Glutamatergic neuron (in vitro differentiated cells): ENCODE measurements at regions not wholly inside any gene's neighbourhood (a gene's known extent, or its start where the extent isn't known, plus 50 kb on each side); places are given as distances from the start of the nearest gene placed in this dataset.

ENCODE experiments used
- DNase-seq: peaks from one replicate; pipeline ENCODE4 v3.0.0; 2022
- H3K27ac Mint-ChIP-seq: one replicate; pipeline ENCODE4 v1.8.0; 2020; ENCODE audit warnings: mild to moderate bottlenecking, mixed read lengths, inconsistent platforms; ENCODE audit not compliant: unreplicated experiment
- H3K27me3 Mint-ChIP-seq: one replicate; pipeline ENCODE4 v1.8.0; 2020; ENCODE audit warnings: mild to moderate bottlenecking, moderate library complexity, mixed read lengths, inconsistent platforms; ENCODE audit not compliant: unreplicated experiment
- H3K36me3 Mint-ChIP-seq: one replicate; pipeline ENCODE4 v1.8.0; 2020; ENCODE audit warnings: mild to moderate bottlenecking, mixed read lengths, inconsistent platforms; ENCODE audit not compliant: unreplicated experiment
- H3K4me1 Mint-ChIP-seq: one replicate; pipeline ENCODE4 v1.8.0; 2020; ENCODE audit warnings: mild to moderate bottlenecking, low read depth, mixed read lengths, inconsistent platforms; ENCODE audit not compliant: unreplicated experiment
- H3K4me3 Mint-ChIP-seq: one replicate; pipeline ENCODE4 v1.8.0; 2020; ENCODE audit warnings: mild to moderate bottlenecking, mixed read lengths, inconsistent platforms; ENCODE audit not compliant: unreplicated experiment
- H3K9me3 Mint-ChIP-seq: one replicate; pipeline ENCODE4 v1.8.0; 2020; ENCODE audit warnings: mild to moderate bottlenecking, moderate library complexity, mixed read lengths, inconsistent platforms; ENCODE audit not compliant: unreplicated experiment
- CTCF ChIP-seq: fragments of 200-600 bp; sonication (generic); IDR thresholded peaks from one replicate; pipeline ENCODE4 v1.5.0; 2021; ENCODE audit not compliant: partially characterized antibody, unreplicated experiment

DNA sequence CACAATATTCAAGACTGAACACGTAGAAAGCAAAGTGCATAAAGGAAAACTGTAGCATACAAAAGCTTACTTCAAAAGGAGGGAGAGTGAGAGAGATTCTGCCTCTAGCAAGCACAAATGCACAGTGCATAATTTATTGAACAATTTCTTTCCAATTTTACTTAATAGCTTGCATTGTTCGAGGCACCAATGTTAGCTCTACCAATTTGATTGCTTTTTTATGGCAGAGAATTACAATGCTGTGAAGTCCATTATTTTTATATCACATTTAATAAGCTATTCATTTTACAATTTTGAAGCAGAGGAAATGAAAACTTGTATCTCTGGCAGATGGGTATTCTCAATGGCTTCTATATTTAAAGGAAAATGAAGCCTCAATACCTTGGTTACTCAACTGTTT lies 331.7 kb downstream of the GPM6A start:
- H3K36me3 Mint-ChIP-seq: no peaks in the 10 kb centered on the region
- no peaks in the 10 kb centered on the region for H3K9me3 Mint-ChIP-seq
- peaks cover 2% of the 10 kb centered on the region for H3K27me3 Mint-ChIP-seq

GRCh38 chr4:175499735-175500352 lies 312.2 kb downstream of the GPM6A start:
- TF ChIP-seq CTCF: no peak
- H3K9me3 Mint-ChIP-seq: no peaks in the 10 kb centered on the region
- no peak for DNase-seq

More for the DNA sequence above, 331.7 kb downstream of the GPM6A start:
- H3K4me3 Mint-ChIP-seq: no peak overlapping the region
- no peaks in the 10 kb centered on the region for H3K4me1 Mint-ChIP-seq
- no peak for TF ChIP-seq CTCF
- no peak overlapping the region for H3K27ac Mint-ChIP-seq
- no peak for DNase-seq

DNA sequence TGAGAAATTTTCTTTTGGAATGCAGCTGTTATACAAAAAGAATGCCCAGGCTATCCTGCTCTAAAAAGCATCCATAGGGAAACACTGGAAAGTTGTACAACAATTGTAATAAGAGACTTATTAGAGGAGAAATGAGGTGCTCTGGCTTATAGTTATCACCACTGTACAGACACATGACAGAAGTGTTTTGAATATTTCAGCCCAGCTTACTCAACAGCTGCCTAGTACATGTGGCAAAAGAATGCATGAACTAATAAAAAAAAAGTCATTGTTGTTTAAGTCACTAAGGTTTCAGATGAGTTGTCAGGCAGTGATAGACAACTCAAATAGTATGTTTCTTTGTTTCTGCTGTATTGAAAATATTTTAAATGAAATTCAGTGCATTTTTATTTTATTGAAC lies 307.7 kb downstream of the GPM6A start:
- no peak for TF ChIP-seq CTCF
- Mint-ChIP-seq H3K9me3 (no peaks in the 10 kb centered on the region), H3K4me1 (peaks cover 2% of the 10 kb centered on the region), H3K4me3 (no peak overlapping the region), H3K27me3 (peaks cover 1% of the 10 kb centered on the region), H3K27ac (no peak overlapping the region), H3K36me3 (peaks cover 5% of the 10 kb centered on the region)
- DNase-seq: no peak

More at GRCh38 chr4:175499735-175500352, 312.2 kb downstream of the GPM6A start:
- Mint-ChIP-seq H3K36me3 (peaks cover 5% of the 10 kb centered on the region), H3K27me3 (no peaks in the 10 kb centered on the region), H3K4me1 (no peaks in the 10 kb centered on the region), H3K4me3 (no peak overlapping the region), H3K27ac (no peak overlapping the region)

DNA sequence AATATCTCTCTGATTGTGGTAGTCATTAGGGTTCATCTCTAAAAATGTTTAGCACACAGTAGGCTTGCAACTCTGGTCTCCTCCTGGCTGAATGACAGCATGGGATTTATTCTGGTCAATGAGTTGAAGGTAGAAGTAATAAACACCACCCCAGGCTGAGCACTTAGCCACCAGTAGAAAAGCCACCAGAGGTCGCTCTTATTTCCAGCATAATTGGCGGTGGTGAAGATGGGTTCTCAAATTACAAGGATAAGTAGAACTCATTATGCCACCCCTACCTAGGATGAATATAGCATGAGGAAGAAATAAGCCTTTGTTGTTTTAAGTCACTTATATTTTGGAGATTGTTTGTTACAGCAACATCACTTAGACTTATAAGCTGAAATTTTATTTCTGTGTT lies 302.7 kb downstream of the GPM6A start:
- H3K4me3 Mint-ChIP-seq: no peak overlapping the region
- DNase-seq: no peak
- peaks cover 4% of the 10 kb centered on the region for H3K27me3 Mint-ChIP-seq
- H3K36me3 Mint-ChIP-seq: no peaks in the 10 kb centered on the region
- H3K9me3 Mint-ChIP-seq: peaks cover 4% of the 10 kb centered on the region
- H3K4me1 Mint-ChIP-seq: peaks cover 16% of the 10 kb centered on the region
- H3K27ac Mint-ChIP-seq: no peak overlapping the region
- peak; percentile 11 for TF ChIP-seq CTCF

DNA sequence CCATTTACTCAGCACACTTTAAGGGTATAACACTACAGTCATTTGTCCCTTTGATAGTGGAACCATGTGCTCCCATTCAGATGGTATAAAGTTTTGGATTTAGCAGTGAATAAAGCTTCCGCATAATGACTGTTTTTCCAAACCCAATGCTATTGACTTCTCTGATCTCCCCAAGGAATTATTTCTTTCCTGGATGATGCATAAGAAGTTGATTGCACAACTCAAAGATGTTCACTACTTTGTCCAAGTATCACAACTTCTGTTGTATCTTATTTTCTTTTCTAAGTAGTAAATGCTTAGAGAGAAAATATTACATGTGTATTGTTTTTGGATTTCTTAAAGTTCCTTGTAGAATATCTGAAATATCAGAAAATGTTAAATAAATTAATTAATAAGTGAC lies 300.2 kb downstream of the GPM6A start:
- peaks cover 14% of the 10 kb centered on the region for H3K4me1 Mint-ChIP-seq
- peaks cover 3% of the 10 kb centered on the region for H3K27me3 Mint-ChIP-seq
- peaks cover 4% of the 10 kb centered on the region for H3K9me3 Mint-ChIP-seq
- no peak for TF ChIP-seq CTCF
- H3K36me3 Mint-ChIP-seq: no peaks in the 10 kb centered on the region
- H3K4me3 Mint-ChIP-seq: no peak overlapping the region
- no peak for DNase-seq
- H3K27ac Mint-ChIP-seq: peak overlapping the region; percentile 59
